Chondrocyte (in vitro differentiated cells): ENCODE measurements at regions not wholly inside any gene's neighbourhood (a gene's known extent, or its start where the extent isn't known, plus 50 kb on each side); places are given as distances from the start of the nearest gene placed in this dataset.

Experiments
- DNase-seq: peaks from one replicate; pipeline ENCODE4 v3.0.0; 2021; ENCODE audit warnings: mixed read lengths, low spot score
- H3K27ac Mint-ChIP-seq: one replicate; pipeline ENCODE4 v1.8.0; 2021; ENCODE audit warnings: mild to moderate bottlenecking, moderate library complexity, mixed read lengths; ENCODE audit not compliant: unreplicated experiment
- H3K27me3 Mint-ChIP-seq: 2 replicates; pipeline ENCODE4 v1.8.0; 2021; ENCODE audit warnings: low read depth, mixed read lengths
- H3K36me3 Mint-ChIP-seq: 2 replicates; pipeline ENCODE4 v1.8.0; 2021; ENCODE audit warnings: low read depth, mixed read lengths
- H3K4me1 Mint-ChIP-seq: 2 replicates; pipeline ENCODE4 v1.8.0; 2021; ENCODE audit warnings: low read depth, mild to moderate bottlenecking, mixed read lengths
- H3K4me3 Mint-ChIP-seq: one replicate; pipeline ENCODE4 v1.8.0; 2021; ENCODE audit warnings: mild to moderate bottlenecking, moderate library complexity, mixed read lengths; ENCODE audit not compliant: unreplicated experiment
- H3K9me3 Mint-ChIP-seq: 2 replicates; pipeline ENCODE4 v1.8.0; 2021; ENCODE audit warnings: low read depth, mixed read lengths
- TF ChIP-seq, protein P1 (sequence below): fragments of 200-600 bp; sonication (generic); IDR thresholded peaks from 2 replicates; pipeline ENCODE4 v1.5.0; 2021; ENCODE audit warnings: antibody characterized with exemption, mild to moderate bottlenecking, moderate library complexity

DNA sequence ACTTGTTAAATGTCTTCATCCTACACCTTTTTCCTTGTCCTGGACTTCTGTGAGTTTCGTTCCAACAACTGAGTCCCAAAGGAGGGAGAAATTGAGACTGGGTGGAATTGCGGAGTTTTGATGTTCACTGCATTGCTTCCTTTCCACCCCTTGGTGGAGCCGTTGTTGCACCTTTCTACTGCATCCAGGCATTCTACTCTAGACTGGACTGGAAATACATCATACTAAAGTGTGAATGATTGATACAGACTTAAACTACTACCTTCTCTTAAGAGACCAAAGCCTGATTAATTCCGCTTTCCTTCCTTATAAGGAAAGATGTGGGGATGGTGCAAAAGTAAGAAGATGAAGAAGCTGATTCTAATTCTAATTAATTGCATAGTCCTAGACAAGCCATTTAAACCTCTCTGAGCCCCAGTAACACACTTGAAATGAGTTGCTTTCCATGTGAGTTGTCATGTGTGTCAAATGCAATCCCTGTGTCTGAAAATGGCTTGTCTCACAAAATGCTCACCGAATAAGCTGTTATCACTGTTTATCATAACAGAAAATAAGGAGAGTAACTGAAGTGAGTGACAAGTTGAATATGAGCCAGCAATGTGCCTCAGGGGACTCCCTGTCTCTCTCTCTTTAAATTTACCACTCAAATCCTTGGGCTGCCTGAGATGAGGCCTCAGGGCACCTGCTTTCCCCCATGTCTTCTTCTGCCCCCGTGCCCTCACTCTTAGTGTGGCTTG lies 338.3 kb upstream of the CHD6 start:
- no peaks in the 10 kb centered on the region for H3K9me3 Mint-ChIP-seq
- peaks cover 2% of the 10 kb centered on the region for H3K27me3 Mint-ChIP-seq
- no peaks in the 10 kb centered on the region for H3K36me3 Mint-ChIP-seq
- DNase-seq: no peak
- TF ChIP-seq, protein P1, sequence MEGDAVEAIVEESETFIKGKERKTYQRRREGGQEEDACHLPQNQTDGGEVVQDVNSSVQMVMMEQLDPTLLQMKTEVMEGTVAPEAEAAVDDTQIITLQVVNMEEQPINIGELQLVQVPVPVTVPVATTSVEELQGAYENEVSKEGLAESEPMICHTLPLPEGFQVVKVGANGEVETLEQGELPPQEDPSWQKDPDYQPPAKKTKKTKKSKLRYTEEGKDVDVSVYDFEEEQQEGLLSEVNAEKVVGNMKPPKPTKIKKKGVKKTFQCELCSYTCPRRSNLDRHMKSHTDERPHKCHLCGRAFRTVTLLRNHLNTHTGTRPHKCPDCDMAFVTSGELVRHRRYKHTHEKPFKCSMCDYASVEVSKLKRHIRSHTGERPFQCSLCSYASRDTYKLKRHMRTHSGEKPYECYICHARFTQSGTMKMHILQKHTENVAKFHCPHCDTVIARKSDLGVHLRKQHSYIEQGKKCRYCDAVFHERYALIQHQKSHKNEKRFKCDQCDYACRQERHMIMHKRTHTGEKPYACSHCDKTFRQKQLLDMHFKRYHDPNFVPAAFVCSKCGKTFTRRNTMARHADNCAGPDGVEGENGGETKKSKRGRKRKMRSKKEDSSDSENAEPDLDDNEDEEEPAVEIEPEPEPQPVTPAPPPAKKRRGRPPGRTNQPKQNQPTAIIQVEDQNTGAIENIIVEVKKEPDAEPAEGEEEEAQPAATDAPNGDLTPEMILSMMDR: peak; percentile 36
- no peak overlapping the region for H3K4me3 Mint-ChIP-seq
- no peak overlapping the region for H3K27ac Mint-ChIP-seq
- no peaks in the 10 kb centered on the region for H3K4me1 Mint-ChIP-seq

DNA sequence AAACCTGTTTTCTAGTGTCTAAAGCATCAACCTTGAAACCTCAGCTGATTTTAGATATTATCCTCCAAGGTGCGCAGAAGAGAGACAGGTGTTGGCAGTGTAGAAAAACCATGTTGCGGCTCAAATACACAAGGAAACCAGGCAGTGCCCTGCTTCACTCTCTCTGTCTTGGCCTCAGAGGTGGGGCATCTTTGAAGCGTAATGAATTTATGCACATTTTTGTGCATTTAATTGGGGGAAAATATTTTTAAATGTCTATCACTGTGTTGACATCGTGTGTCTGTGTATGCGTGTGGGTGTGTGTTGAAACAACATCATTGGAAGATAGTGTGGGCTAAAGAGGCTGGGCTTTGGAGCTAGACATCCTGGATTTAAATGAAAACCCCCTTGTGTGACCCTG lies 334.0 kb upstream of the CHD6 start:
- no peak overlapping the region for H3K4me3 Mint-ChIP-seq
- H3K27ac Mint-ChIP-seq: no peak overlapping the region
- TF ChIP-seq, protein P1: no peak
- DNase-seq: no peak
- no peaks in the 10 kb centered on the region for H3K36me3 Mint-ChIP-seq
- H3K9me3 Mint-ChIP-seq: no peaks in the 10 kb centered on the region
- no peaks in the 10 kb centered on the region for H3K4me1 Mint-ChIP-seq
- peaks cover 2% of the 10 kb centered on the region for H3K27me3 Mint-ChIP-seq

DNA sequence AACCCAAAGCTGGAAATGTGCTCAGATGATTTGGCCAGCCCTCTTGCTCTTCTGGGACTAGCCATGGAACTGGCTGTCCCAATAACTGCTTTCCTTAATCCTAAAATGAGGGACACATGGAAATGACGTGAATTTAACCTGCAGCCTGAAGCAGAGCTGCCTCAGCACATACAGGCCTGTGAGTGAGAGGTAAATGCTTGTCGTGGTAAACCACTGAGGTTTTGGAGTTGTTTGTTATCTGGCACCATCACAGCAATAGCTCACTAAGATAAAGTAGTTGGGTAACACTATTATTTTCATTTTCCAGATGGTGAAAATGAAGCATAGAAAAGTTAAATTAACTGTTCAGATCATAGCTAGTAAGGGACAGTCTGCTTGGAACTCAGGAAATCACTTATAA lies 333.4 kb upstream of the CHD6 start:
- no peaks in the 10 kb centered on the region for H3K9me3 Mint-ChIP-seq
- no peaks in the 10 kb centered on the region for H3K36me3 Mint-ChIP-seq
- no peak for DNase-seq
- H3K4me3 Mint-ChIP-seq: no peak overlapping the region
- TF ChIP-seq, protein P1: no peak
- H3K27ac Mint-ChIP-seq: no peak overlapping the region
- no peaks in the 10 kb centered on the region for H3K4me1 Mint-ChIP-seq
- peaks cover 2% of the 10 kb centered on the region for H3K27me3 Mint-ChIP-seq

DNA sequence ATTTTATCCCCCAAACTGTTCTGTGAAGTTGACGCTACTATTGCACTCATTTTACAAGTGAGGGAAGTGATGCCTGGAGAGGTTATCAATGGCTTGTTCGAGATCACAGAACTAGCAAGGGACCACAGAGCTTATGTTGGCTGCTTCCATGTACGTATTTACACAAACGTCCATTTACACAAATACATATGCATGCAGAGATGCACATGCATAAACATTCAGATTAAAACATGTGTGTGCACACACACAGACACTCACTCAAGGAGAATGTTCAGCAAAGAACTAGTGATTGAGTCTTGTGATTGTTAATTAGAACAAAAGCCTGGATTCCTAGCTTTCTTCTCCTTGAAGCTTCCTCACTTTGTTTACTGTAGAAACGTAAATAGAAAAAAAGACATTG lies 321.5 kb upstream of the CHD6 start:
- DNase-seq: no peak
- H3K27me3 Mint-ChIP-seq: no peaks in the 10 kb centered on the region
- TF ChIP-seq, protein P1: no peak
- no peak overlapping the region for H3K4me3 Mint-ChIP-seq
- no peaks in the 10 kb centered on the region for H3K4me1 Mint-ChIP-seq
- H3K27ac Mint-ChIP-seq: no peak overlapping the region
- H3K36me3 Mint-ChIP-seq: no peaks in the 10 kb centered on the region
- no peaks in the 10 kb centered on the region for H3K9me3 Mint-ChIP-seq

DNA sequence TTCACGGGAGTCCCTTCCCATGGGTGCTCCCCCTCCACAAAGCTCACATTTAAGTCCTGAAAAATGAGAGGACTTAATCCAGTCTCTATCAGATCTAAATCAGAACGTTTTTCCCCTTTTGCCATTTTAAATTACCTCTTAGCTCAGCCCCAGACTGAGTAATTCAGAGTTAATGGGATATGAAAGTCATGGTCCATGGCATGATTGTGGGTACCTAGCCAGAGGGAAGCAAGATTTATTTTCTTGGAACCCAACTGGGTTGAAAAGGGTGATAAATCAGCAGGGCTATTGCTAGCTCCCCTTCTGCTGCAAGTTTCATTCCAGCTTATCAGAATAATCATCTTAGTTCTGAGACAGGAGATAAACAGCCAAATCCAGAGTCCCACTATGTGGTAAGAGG lies 320.2 kb upstream of the CHD6 start:
- Mint-ChIP-seq H3K4me3 (no peak overlapping the region), H3K36me3 (no peaks in the 10 kb centered on the region), H3K27me3 (no peaks in the 10 kb centered on the region), H3K27ac (no peak overlapping the region), H3K4me1 (no peaks in the 10 kb centered on the region), H3K9me3 (no peaks in the 10 kb centered on the region)
- TF ChIP-seq, protein P1: no peak
- DNase-seq: no peak
